Astrocyte of the spinal cord (primary cell): ENCODE measurements at regions not wholly inside any gene's neighbourhood (a gene's known extent, or its start where the extent isn't known, plus 50 kb on each side); places are given as distances from the start of the nearest gene placed in this dataset.

ENCODE experiments used
- DNase-seq: peaks from one replicate; pipeline ENCODE4 v3.0.0; 2011; ENCODE audit warnings: low read depth, low spot score
- H3K4me3 ChIP-seq: 2 replicates; pipeline ENCODE4 v1.5.1; 2011; ENCODE audit warnings: low read depth, mild to moderate bottlenecking, low read length, moderate library complexity
- CTCF ChIP-seq: IDR thresholded peaks from 2 replicates; pipeline ENCODE4 v1.5.1; 2012; ENCODE audit warnings: low read depth, mild to moderate bottlenecking, low read length, inconsistent platforms
- in situ Hi-C: cut with HindIII; loops from 2 replicates; pipeline ENCODE4 v1.10.0; 2017; ENCODE audit warnings: low sequenced_read_pairs

- in situ Hi-C loops = no loop called here
- no peak for TF ChIP-seq CTCF
- no peak for DNase-seq
- no peak overlapping the region for H3K4me3 ChIP-seq
These were observed 232.6 kb downstream of the NDUFA10 start for GRCh38 chr2:239792405-239793084.

- in situ Hi-C loops = no loop called here
- H3K4me3 ChIP-seq = no peak overlapping the region
- TF ChIP-seq CTCF = no peak
- no peak for DNase-seq
These were observed 233.4 kb downstream of the NDUFA10 start for GRCh38 chr2:239791526-239792404.

GRCh38 chr2:239790721-239791120 is 234.4 kb downstream of the NDUFA10 start:
- no peak for TF ChIP-seq CTCF
- DNase-seq = no peak
- H3K4me3 ChIP-seq = no peak overlapping the region
- in situ Hi-C loops = no loop called here

GRCh38 chr2:239790313-239790712 is 234.8 kb downstream of the NDUFA10 start:
- DNase-seq = no peak
- no peak overlapping the region for H3K4me3 ChIP-seq
- in situ Hi-C loops = no loop called here
- TF ChIP-seq CTCF = no peak

GRCh38 chr2:239789711-239790110 is 235.4 kb downstream of the NDUFA10 start:
- DNase-seq = no peak
- in situ Hi-C loops = no loop called here

More at GRCh38 chr2:239789711-239790110, 235.4 kb downstream of the NDUFA10 start:
- no peak overlapping the region for H3K4me3 ChIP-seq
- TF ChIP-seq CTCF = no peak
